Lower leg skin (tissue), 3 donors: ENCODE measurements at regions not wholly inside any gene's neighbourhood (a gene's known extent, or its start where the extent isn't known, plus 50 kb on each side); places are given as distances from the start of the nearest gene placed in this dataset.

Experiments used
- CTCF ChIP-seq, 3 donors: fragments of 450-650 bp; IDR thresholded peaks; one replicate each; pipeline ENCODE4 v1.5.1; 2016; ENCODE audit warnings: antibody characterized with exemption in 3 of 3, mild to moderate bottlenecking in 3 of 3, moderate library complexity in 2 of 3
- POLR2A ChIP-seq, 2 donors: fragments of 450-650 bp; IDR thresholded peaks; one replicate each; pipeline ENCODE4 v1.6.1; 2016 to 2017; ENCODE audit warnings: antibody characterized with exemption in 2 of 2, mild to moderate bottlenecking in 1 of 2, moderate library complexity in 1 of 2

DNA sequence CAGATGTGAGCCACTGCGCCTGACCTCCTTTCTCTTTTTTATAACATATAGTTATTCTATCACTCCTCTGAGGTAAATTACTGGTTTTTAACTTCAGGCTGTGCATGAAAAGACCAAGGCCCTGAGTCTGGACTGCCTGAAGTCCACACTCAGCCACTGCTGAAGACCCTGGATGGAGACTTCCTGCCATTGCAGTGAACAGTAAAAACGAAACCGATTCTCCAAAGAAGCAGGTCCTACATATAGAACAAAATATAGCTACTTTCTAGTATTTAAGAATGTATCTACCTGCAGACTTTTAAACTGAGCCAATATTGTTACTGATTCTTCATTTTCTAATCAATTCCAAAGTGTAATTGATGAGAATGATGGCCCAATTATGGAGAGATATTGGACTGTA lies 232.8 kb downstream of the CHRM3 start:
- TF ChIP-seq CTCF (IDR thresholded peaks at IDR 0.05): no peak
- no peak for TF ChIP-seq POLR2A (IDR thresholded peaks at IDR 0.05)
